Gastroesophageal sphincter (tissue), 4 donors: ENCODE measurements at regions not wholly inside any gene's neighbourhood (a gene's known extent, or its start where the extent isn't known, plus 50 kb on each side); places are given as distances from the start of the nearest gene placed in this dataset.

Experiments used
- ATAC-seq: fragments of 150-250 bp; one replicate; pipeline ENCODE4 v1.9.1; 2016; ENCODE audit warnings: mild to moderate bottlenecking, moderate library complexity
- H3K27ac ChIP-seq, 4 donors: fragments of 200-600 bp; sonication (generic) in 3 of 4; 1 replicate in 3 of 4; 2 replicates in 1 of 4; pipeline ENCODE4 v1.5.1; 2016 to 2019
- H3K27me3 ChIP-seq: fragments of 200-600 bp; sonication (generic); one replicate; pipeline ENCODE4 v1.5.1; 2019
- H3K36me3 ChIP-seq, 2 donors: fragments of 200-600 bp; sonication (generic); one replicate each; pipeline ENCODE4 v1.5.1; 2019; ENCODE audit warnings: control low read depth in 1 of 2
- H3K4me1 ChIP-seq, 3 donors: fragments of 200-600 bp; sonication (generic); 1 replicate in 2 of 3; 2 replicates in 1 of 3; pipeline ENCODE4 v1.5.1; 2016 to 2019; ENCODE audit warnings: control low read depth in 2 of 3
- H3K4me3 ChIP-seq, 2 donors: fragments of 200-600 bp; sonication (generic); one replicate each; pipeline ENCODE4 v1.5.1; 2019; ENCODE audit warnings: mild to moderate bottlenecking in 1 of 2, moderate library complexity in 1 of 2
- H3K9me3 ChIP-seq, 3 donors: fragments of 200-600 bp; sonication (generic); one replicate each; pipeline ENCODE4 v1.5.1; 2017 to 2019; ENCODE audit warnings: control low read depth in 2 of 3
- EP300 ChIP-seq: sonication (generic); formaldehyde crosslinking; IDR thresholded peaks from one replicate; pipeline ENCODE4 v1.6.1; 2017; ENCODE audit warnings: antibody characterized with exemption, mild to moderate bottlenecking
- POLR2A ChIP-seq, 2 donors: fragments of 450-650 bp; IDR thresholded peaks; one replicate each; pipeline ENCODE4 v1.6.1; 2017; ENCODE audit warnings: antibody characterized with exemption in 2 of 2, mild to moderate bottlenecking in 2 of 2, moderate library complexity in 1 of 2
- POLR2AphosphoS5 ChIP-seq: sonication (generic); formaldehyde crosslinking; IDR thresholded peaks from one replicate; pipeline ENCODE4 v1.6.1; 2017; ENCODE audit warnings: antibody characterized with exemption
- WGBS, 2 donors: methylation state at CpG; one replicate each; pipeline ENCODE4 v1.1.5; 2018; ENCODE audit warnings: low coverage in 1 of 2; 5-methylcytosine and 5-hydroxymethylcytosine counted together
- TF ChIP-seq, protein P1 (sequence below), 4 experiments: fragments of 200-600 bp in 2 of 4; fragments of 450-650 bp in 2 of 4; sonication (generic) in 1 of 4; IDR thresholded peaks; one replicate each; pipeline ENCODE4 v1.5.1; 2017 to 2019; ENCODE audit warnings: antibody characterized with exemption in 4 of 4, mild to moderate bottlenecking in 2 of 4, moderate library complexity in 2 of 4

GRCh38 chr2:104250635-104251034 is 603.3 kb upstream of the POU3F3 start:
- whole genome bisulfite sequencing, 2 donors = 83 to 87% methylated on average over 2 of the region's 2 CpGs
- ATAC-seq = no peak
- TF ChIP-seq EP300 = no peak

DNA sequence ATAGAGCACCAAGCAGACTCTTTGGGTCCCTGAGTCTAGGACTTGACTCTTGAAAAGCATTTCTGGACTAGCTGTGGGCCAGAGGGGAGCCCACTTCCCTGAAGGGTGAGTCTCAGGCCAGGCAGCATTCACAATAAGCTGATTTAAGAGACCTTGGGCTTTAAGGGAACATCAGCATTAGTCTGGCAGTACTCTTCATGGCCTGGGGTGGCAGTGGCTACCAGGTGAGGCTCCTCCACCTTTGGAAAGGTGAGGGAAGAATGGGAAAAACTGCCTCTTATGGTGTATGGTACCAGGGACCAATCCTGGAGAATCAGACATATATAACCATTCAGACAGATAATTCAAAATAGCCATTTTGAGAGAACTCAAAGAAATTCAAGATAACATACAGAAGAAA is 599.9 kb upstream of the POU3F3 start:
- H3K4me1 ChIP-seq = no peaks in the 10 kb centered on the region

More at GRCh38 chr2:104250635-104251034, 603.3 kb upstream of the POU3F3 start:
- Histone ChIP-seq H3K4me1 (no peaks in the 10 kb centered on the region), H3K27me3 (no peaks in the 10 kb centered on the region), H3K9me3 (peaks cover 0 to 8% (median 0%) of the 10 kb centered on the region in 3 donors), H3K36me3 (no peaks in the 10 kb centered on the region), H3K27ac (no peak overlapping the region), H3K4me3 (no peak overlapping the region)

GRCh38 chr2:104262714-104263113 is 591.2 kb upstream of the POU3F3 start:
- 85 to 88% methylated on average over 1 of the region's 1 CpG for WGBS, 2 donors
- H3K9me3 ChIP-seq = peaks cover 0 to 49% (median 1%) of the 10 kb centered on the region in 3 donors
- no peak for ATAC-seq

More for the DNA sequence above, 599.9 kb upstream of the POU3F3 start:
- Histone ChIP-seq H3K36me3 (no peaks in the 10 kb centered on the region), H3K4me3 (no peak overlapping the region), H3K27ac (no peak overlapping the region), H3K27me3 (no peaks in the 10 kb centered on the region), H3K9me3 (peaks cover 0 to 22% (median 0%) of the 10 kb centered on the region in 3 donors)
- no peak for ATAC-seq
- TF ChIP-seq EP300 (no peak), POLR2AphosphoS5 (no peak), POLR2A (IDR thresholded peaks at IDR 0.05) (no peak)
- TF ChIP-seq, protein P1, sequence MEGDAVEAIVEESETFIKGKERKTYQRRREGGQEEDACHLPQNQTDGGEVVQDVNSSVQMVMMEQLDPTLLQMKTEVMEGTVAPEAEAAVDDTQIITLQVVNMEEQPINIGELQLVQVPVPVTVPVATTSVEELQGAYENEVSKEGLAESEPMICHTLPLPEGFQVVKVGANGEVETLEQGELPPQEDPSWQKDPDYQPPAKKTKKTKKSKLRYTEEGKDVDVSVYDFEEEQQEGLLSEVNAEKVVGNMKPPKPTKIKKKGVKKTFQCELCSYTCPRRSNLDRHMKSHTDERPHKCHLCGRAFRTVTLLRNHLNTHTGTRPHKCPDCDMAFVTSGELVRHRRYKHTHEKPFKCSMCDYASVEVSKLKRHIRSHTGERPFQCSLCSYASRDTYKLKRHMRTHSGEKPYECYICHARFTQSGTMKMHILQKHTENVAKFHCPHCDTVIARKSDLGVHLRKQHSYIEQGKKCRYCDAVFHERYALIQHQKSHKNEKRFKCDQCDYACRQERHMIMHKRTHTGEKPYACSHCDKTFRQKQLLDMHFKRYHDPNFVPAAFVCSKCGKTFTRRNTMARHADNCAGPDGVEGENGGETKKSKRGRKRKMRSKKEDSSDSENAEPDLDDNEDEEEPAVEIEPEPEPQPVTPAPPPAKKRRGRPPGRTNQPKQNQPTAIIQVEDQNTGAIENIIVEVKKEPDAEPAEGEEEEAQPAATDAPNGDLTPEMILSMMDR (IDR thresholded peaks at IDR 0.05) = no peak

GRCh38 chr2:104279646-104280045 is 574.3 kb upstream of the POU3F3 start:
- 75% methylated on average over 1 of the region's 1 CpG; no CpG with 5 or more reads in 1 of the 2 donors for WGBS, 2 donors

More at GRCh38 chr2:104262714-104263113, 591.2 kb upstream of the POU3F3 start:
- TF ChIP-seq POLR2AphosphoS5 (no peak), EP300 (no peak), POLR2A (IDR thresholded peaks at IDR 0.05) (no peak)
- TF ChIP-seq, protein P1 (IDR thresholded peaks at IDR 0.05) = no peak
- Histone ChIP-seq H3K36me3 (no peaks in the 10 kb centered on the region), H3K27ac (no peak overlapping the region), H3K27me3 (no peaks in the 10 kb centered on the region), H3K4me1 (no peaks in the 10 kb centered on the region), H3K4me3 (no peak overlapping the region)

DNA sequence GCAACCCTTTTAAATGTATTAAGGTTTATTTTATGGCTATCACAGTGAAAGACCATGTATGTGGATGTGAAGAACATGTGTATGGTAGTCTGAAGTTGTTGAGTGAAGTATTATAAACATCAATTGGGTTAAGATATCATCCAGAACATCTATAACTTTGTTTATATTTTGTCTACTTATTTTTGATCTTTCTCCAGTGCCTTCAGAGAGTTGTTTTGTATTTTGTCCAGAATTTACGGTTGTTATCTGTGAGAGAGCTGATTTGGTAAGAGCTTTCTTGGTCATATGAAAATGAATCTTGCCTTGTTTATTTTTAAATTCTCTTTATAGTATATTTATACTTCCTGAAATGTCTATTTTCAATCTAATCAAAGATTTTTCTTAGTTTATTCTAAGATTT is 573.7 kb upstream of the POU3F3 start:
- no peak for TF ChIP-seq POLR2A (IDR thresholded peaks at IDR 0.05)
- TF ChIP-seq POLR2AphosphoS5 = no peak
- no peak for TF ChIP-seq EP300
- TF ChIP-seq, protein P1 (IDR thresholded peaks at IDR 0.05) = no peak
- H3K4me1 ChIP-seq = no peaks in the 10 kb centered on the region
- no peaks in the 10 kb centered on the region for H3K9me3 ChIP-seq
- no peak overlapping the region for H3K27ac ChIP-seq
- ATAC-seq = no peak
- WGBS, 2 donors = 64 to 80% methylated on average over 1 of the region's 1 CpG
- H3K36me3 ChIP-seq = no peaks in the 10 kb centered on the region
- H3K4me3 ChIP-seq = no peak overlapping the region
- H3K27me3 ChIP-seq = no peaks in the 10 kb centered on the region

More at GRCh38 chr2:104279646-104280045, 574.3 kb upstream of the POU3F3 start:
- no peaks in the 10 kb centered on the region for H3K9me3 ChIP-seq
- TF ChIP-seq, protein P1 (IDR thresholded peaks at IDR 0.05) = no peak
- TF ChIP-seq POLR2AphosphoS5 (no peak), EP300 (no peak), POLR2A (IDR thresholded peaks at IDR 0.05) (no peak)
- H3K27me3 ChIP-seq = no peaks in the 10 kb centered on the region
- no peak overlapping the region for H3K27ac ChIP-seq
- no peak overlapping the region for H3K4me3 ChIP-seq
- ATAC-seq = no peak
- no peaks in the 10 kb centered on the region for H3K4me1 ChIP-seq
- H3K36me3 ChIP-seq = no peaks in the 10 kb centered on the region
